ENCODE measurements at regions not wholly inside any gene's neighbourhood (a gene's known extent, or its start where the extent isn't known, plus 50 kb on each side); places are given as distances from the start of the nearest gene placed in this dataset.

DNA sequence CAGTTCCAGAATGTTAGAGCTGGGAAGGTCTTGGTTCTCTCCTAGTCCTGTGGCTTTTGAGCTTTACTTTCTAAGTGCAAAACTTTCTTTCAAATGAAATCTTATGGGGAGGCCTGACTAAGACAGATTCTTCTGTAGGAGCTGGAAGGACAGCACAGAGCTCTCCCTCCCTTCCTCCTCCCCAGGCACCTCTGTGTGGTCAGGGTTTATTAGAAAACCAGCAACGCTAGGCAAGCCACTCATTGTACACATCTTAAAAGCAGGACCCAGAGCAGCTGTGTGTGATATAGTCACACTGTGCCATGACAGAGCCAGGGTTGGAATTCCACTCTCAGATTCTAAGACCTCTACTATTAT lies 241.1 kb upstream of the RAB4A start:
- H3K27ac ChIP-seq, result no peak overlapping the region
- peaks cover 0 to 15% of the 10 kb centered on the region in 2 donors for H3K4me1 ChIP-seq
- DNase-seq, result no peak
- H3K4me3 ChIP-seq (replicated peaks in 1 of 3), result no peak overlapping the region
- intact Hi-C loops (cut with DNase I), result loop anchor here (10.0 kb wide), 1 partner anchor 295 kb away; the partner anchor contains the start of gene RHOU
- TF ChIP-seq, protein P1, sequence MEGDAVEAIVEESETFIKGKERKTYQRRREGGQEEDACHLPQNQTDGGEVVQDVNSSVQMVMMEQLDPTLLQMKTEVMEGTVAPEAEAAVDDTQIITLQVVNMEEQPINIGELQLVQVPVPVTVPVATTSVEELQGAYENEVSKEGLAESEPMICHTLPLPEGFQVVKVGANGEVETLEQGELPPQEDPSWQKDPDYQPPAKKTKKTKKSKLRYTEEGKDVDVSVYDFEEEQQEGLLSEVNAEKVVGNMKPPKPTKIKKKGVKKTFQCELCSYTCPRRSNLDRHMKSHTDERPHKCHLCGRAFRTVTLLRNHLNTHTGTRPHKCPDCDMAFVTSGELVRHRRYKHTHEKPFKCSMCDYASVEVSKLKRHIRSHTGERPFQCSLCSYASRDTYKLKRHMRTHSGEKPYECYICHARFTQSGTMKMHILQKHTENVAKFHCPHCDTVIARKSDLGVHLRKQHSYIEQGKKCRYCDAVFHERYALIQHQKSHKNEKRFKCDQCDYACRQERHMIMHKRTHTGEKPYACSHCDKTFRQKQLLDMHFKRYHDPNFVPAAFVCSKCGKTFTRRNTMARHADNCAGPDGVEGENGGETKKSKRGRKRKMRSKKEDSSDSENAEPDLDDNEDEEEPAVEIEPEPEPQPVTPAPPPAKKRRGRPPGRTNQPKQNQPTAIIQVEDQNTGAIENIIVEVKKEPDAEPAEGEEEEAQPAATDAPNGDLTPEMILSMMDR (IDR thresholded peaks at IDR 0.05), result no peak
- TF ChIP-seq POLR2A (IDR thresholded peaks at IDR 0.05), result no peak
- H3K9me3 ChIP-seq, result no peaks in the 10 kb centered on the region
- no peaks in the 10 kb centered on the region for H3K36me3 ChIP-seq
- no peaks in the 10 kb centered on the region for H3K27me3 ChIP-seq
- WGBS, 2 donors, result 94 to 95% methylated on average over 1 of the region's 1 CpG

DNA sequence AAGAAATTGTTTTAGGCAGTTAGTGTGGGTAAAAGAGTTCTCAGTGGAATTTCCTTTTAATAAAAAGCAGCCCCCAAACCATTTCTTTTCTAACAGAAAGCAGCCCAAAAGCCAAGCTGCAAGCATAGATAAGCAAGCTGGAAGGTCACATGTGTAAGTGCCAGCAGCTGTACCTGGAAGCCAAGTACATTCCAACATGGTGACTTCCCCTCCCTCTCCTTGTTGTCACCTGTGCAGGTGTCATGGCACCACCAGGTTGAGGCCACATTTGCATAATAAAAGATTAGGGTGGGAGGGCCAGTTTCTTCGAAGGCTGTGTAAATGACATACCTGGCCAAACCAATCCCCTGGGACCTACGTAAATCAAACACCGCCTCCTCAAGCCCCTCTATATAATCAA lies 240.3 kb upstream of the RAB4A start:
- Histone ChIP-seq H3K27me3 (no peaks in the 10 kb centered on the region), H3K9me3 (no peaks in the 10 kb centered on the region), H3K27ac (no peak overlapping the region), H3K4me3 (replicated peaks in 1 of 3) (no peak overlapping the region), H3K36me3 (no peaks in the 10 kb centered on the region), H3K4me1 (peaks cover under 1 to 12% of the 10 kb centered on the region in 2 donors)
- intact Hi-C loops (cut with DNase I), result loop anchor here (10.0 kb wide), 1 partner anchor 296 kb away; the partner anchor contains the start of gene RHOU
- 88 to 91% methylated on average over 3 of the region's 3 CpGs for WGBS, 2 donors
- DNase-seq, result peak in 1 of 2 donors; percentile 14
- TF ChIP-seq POLR2A (IDR thresholded peaks at IDR 0.05), result no peak
- TF ChIP-seq, protein P1 (IDR thresholded peaks at IDR 0.05), result no peak

DNA sequence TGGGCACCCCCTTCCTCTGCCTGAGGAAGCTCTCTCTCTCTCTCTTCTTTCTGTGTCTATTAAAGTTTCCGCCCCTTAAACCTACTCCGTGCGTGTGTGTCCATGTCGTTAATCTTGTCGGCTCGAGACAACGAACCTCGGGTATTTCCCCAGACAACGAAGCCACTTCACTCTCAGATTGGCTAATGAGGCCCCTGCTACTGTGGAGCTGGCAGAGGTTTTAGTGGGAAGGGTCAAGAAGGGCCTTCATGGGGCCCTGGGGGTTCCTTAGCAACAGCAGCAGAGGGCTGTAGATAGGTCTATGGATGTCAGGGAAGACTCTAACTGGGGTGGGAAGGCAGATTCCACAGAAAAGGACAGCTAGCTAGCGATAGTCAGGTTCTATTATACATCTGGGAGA lies 239.8 kb upstream of the RAB4A start:
- H3K4me1 ChIP-seq, result peaks cover 5 to 16% of the 10 kb centered on the region in 2 donors
- TF ChIP-seq, protein P1 (IDR thresholded peaks at IDR 0.05), result no peak
- TF ChIP-seq POLR2A (IDR thresholded peaks at IDR 0.05), result no peak
- no peaks in the 10 kb centered on the region for H3K9me3 ChIP-seq
- whole genome bisulfite sequencing, 2 donors, result 84 to 88% methylated on average over 10 of the region's 10 CpGs
- no peak overlapping the region for H3K4me3 ChIP-seq (replicated peaks in 1 of 3)
- no peak overlapping the region for H3K27ac ChIP-seq
- H3K36me3 ChIP-seq, result no peaks in the 10 kb centered on the region
- DNase-seq, result no peak
- intact Hi-C loops (cut with DNase I), result loop anchor here (10.0 kb wide), 1 partner anchor 296 kb away; the partner anchor contains the start of gene RHOU
- no peaks in the 10 kb centered on the region for H3K27me3 ChIP-seq

DNA sequence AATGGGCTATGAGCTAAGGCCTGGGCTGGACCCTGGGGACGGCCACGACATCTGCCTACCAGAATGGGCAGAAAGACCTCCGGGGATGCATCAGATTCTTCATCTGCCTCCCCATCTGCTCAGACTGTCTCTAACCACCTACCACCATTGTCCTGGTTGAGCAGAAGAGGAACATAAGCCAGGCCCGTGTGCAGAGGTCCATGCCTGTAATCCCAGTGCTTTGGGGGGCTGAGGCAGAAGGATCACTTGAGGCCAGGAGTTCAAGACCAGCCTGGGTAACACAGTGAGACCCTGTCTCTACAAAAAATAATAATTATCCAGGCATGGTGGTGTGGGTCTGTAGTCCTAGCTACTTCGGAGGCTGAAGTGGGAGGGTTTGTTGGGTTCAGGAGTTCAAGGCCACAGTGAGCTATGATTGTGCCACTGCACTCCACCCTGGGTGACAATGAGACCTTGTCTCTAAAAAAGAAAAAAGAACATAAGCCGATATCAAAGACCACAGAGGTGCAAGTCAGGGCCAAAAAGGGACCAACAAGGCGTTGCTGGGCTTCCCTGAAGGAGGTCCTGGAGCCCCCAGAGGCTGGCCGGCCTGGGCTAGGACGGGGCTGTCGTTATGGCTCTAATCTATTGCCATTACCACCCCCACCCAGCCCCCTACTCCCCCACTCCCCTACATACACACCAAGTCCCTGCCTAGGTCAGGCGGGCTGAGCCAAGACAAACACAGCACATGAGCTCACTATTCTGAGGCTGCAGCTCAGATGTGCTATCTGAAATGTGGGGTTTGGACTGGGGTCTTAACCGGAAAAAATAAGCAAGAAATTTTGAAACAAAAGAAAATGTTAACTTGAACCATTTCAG lies 239.2 kb upstream of the RAB4A start:
- no peak for TF ChIP-seq POLR2A (IDR thresholded peaks at IDR 0.05)
- TF ChIP-seq, protein P1 (IDR thresholded peaks at IDR 0.05), result no peak
- Histone ChIP-seq H3K36me3 (no peaks in the 10 kb centered on the region), H3K27me3 (no peaks in the 10 kb centered on the region), H3K27ac (no peak overlapping the region), H3K4me3 (replicated peaks in 1 of 3) (no peak overlapping the region), H3K9me3 (no peaks in the 10 kb centered on the region), H3K4me1 (peaks cover 8 to 19% of the 10 kb centered on the region in 2 donors)
- 87 to 88% methylated on average over 12 of the region's 12 CpGs for WGBS, 2 donors
- intact Hi-C loops (cut with DNase I), result loop anchor here (10.0 kb wide), 1 partner anchor 297 kb away; the partner anchor contains the start of gene RHOU
- no peak for DNase-seq

DNA sequence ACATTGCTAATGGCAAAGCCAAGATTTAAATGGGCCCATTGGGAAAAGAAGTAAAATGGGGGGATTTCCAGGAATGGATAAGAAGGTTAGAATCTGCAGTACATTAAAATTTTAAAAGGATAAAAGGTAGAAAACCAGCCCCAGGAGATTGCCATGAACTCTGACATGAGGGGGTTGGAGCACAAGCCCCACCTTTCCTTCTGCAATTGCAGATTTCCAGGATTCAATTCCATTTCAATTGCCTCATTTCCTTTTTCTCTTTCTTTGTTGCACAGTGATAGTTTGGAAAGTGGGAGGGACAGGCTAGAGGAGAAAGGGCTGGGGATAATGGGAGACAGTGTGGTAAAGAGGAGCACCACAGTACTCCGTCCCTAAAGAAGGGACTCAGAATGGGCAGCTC lies 238.5 kb upstream of the RAB4A start:
- DNase-seq, result no peak
- intact Hi-C loops (cut with DNase I), result loop anchor here (10.0 kb wide), 1 partner anchor 298 kb away; the partner anchor contains the start of gene RHOU
- Histone ChIP-seq H3K36me3 (no peaks in the 10 kb centered on the region), H3K9me3 (no peaks in the 10 kb centered on the region), H3K27me3 (no peaks in the 10 kb centered on the region), H3K4me1 (peaks cover 8 to 19% of the 10 kb centered on the region in 2 donors), H3K27ac (no peak overlapping the region), H3K4me3 (replicated peaks in 1 of 3) (no peak overlapping the region)
- no peak for TF ChIP-seq POLR2A (IDR thresholded peaks at IDR 0.05)
- TF ChIP-seq, protein P1 (IDR thresholded peaks at IDR 0.05), result no peak
- WGBS, 2 donors, result 83 to 84% methylated on average over 1 of the region's 1 CpG
